ENCODE measurements at regions not wholly inside any gene's neighbourhood (a gene's known extent, or its start where the extent isn't known, plus 50 kb on each side); places are given as distances from the start of the nearest gene placed in this dataset.

- no peak overlapping the region for H3K27ac ChIP-seq (ENCODE audit: low read depth, low read length)
- H3K36me3 ChIP-seq (ENCODE audit: insufficient read depth, low read length), result no peaks in the 10 kb centered on the region
- no peaks in the 10 kb centered on the region for H3K27me3 ChIP-seq (ENCODE audit: control insufficient read depth in 1 of 2, insufficient read depth in 2 of 2, low read length in 2 of 2)
- H3K9ac ChIP-seq (ENCODE audit: low read length), result no peak overlapping the region
- no peak overlapping the region for H3K4me3 ChIP-seq (ENCODE audit: low read depth in 1 of 2, low read length in 2 of 2)
- H3K4me1 ChIP-seq (ENCODE audit: insufficient read depth, low read length), result no peaks in the 10 kb centered on the region
- H3K9me3 ChIP-seq (ENCODE audit: low read length), result no peaks in the 10 kb centered on the region
These were observed 763.9 kb upstream of the COBL start for GRCh38 chr7:52080493-52080892.

DNA sequence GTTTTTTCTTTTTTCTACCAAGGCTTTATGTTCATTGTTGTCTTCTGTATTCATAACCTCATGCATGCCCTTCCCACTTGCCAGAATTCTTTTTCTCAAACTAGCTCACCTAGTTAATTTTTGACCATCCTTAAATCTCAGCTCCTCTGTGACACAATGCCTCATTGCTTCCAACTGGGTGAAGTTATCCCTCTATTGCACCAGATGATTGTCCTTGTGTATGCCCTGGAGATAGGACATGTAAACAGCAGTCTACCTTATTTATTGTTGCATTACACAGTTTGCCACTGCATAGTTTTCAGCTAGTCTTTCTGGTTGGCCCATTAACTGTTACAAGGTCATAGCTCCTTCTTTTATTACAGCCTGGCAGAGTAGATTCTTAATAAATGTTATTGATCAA is 763.1 kb upstream of the COBL start:
- Histone ChIP-seq H3K36me3 (ENCODE audit: insufficient read depth, low read length) (no peaks in the 10 kb centered on the region), H3K27ac (ENCODE audit: low read depth, low read length) (no peak overlapping the region), H3K9ac (ENCODE audit: low read length) (no peak overlapping the region), H3K4me3 (ENCODE audit: low read depth in 1 of 2, low read length in 2 of 2) (no peak overlapping the region), H3K27me3 (ENCODE audit: control insufficient read depth in 1 of 2, insufficient read depth in 2 of 2, low read length in 2 of 2) (no peaks in the 10 kb centered on the region), H3K4me1 (ENCODE audit: insufficient read depth, low read length) (no peaks in the 10 kb centered on the region), H3K9me3 (ENCODE audit: low read length) (no peaks in the 10 kb centered on the region)

GRCh38 chr7:52077571-52077970 is 761.0 kb upstream of the COBL start:
- H3K9me3 ChIP-seq (ENCODE audit: low read length), result no peaks in the 10 kb centered on the region
- H3K27me3 ChIP-seq (ENCODE audit: control insufficient read depth in 1 of 2, insufficient read depth in 2 of 2, low read length in 2 of 2), result no peaks in the 10 kb centered on the region
- H3K36me3 ChIP-seq (ENCODE audit: insufficient read depth, low read length), result no peaks in the 10 kb centered on the region
- no peak overlapping the region for H3K27ac ChIP-seq (ENCODE audit: low read depth, low read length)
- no peak overlapping the region for H3K9ac ChIP-seq (ENCODE audit: low read length)
- no peaks in the 10 kb centered on the region for H3K4me1 ChIP-seq (ENCODE audit: insufficient read depth, low read length)
- H3K4me3 ChIP-seq (ENCODE audit: low read depth in 1 of 2, low read length in 2 of 2), result no peak overlapping the region

DNA sequence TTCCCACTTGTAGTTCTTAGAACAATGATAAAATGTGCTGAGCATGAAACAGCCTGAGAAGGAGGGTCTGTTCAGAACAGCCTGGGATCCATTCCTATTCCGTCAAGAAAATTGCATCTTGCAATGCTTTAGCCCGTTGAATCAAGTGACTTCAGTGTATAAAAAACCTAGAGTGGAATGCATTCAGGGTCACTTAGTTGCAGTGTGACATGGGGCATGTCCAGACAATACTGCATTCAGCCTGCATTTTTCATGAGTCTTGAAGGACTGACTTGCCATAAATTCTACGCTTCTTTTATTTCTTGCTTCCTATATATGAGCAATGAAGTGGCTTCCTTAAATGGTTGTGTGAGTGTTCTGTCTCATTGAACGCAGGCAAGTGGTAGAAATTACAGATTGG is 758.3 kb upstream of the COBL start:
- H3K4me3 ChIP-seq (ENCODE audit: low read depth in 1 of 2, low read length in 2 of 2), result no peak overlapping the region
- no peaks in the 10 kb centered on the region for H3K27me3 ChIP-seq (ENCODE audit: control insufficient read depth in 1 of 2, insufficient read depth in 2 of 2, low read length in 2 of 2)
- H3K27ac ChIP-seq (ENCODE audit: low read depth, low read length), result no peak overlapping the region
- H3K9me3 ChIP-seq (ENCODE audit: low read length), result no peaks in the 10 kb centered on the region
- H3K9ac ChIP-seq (ENCODE audit: low read length), result no peak overlapping the region
- H3K4me1 ChIP-seq (ENCODE audit: insufficient read depth, low read length), result no peaks in the 10 kb centered on the region
- H3K36me3 ChIP-seq (ENCODE audit: insufficient read depth, low read length), result no peaks in the 10 kb centered on the region

GRCh38 chr7:52074071-52074470 is 757.5 kb upstream of the COBL start:
- H3K4me3 ChIP-seq (ENCODE audit: low read depth in 1 of 2, low read length in 2 of 2), result no peak overlapping the region
- H3K4me1 ChIP-seq (ENCODE audit: insufficient read depth, low read length), result no peaks in the 10 kb centered on the region
- H3K9ac ChIP-seq (ENCODE audit: low read length), result no peak overlapping the region
- H3K27ac ChIP-seq (ENCODE audit: low read depth, low read length), result no peak overlapping the region
- H3K9me3 ChIP-seq (ENCODE audit: low read length), result no peaks in the 10 kb centered on the region
- no peaks in the 10 kb centered on the region for H3K36me3 ChIP-seq (ENCODE audit: insufficient read depth, low read length)
- no peaks in the 10 kb centered on the region for H3K27me3 ChIP-seq (ENCODE audit: control insufficient read depth in 1 of 2, insufficient read depth in 2 of 2, low read length in 2 of 2)

DNA sequence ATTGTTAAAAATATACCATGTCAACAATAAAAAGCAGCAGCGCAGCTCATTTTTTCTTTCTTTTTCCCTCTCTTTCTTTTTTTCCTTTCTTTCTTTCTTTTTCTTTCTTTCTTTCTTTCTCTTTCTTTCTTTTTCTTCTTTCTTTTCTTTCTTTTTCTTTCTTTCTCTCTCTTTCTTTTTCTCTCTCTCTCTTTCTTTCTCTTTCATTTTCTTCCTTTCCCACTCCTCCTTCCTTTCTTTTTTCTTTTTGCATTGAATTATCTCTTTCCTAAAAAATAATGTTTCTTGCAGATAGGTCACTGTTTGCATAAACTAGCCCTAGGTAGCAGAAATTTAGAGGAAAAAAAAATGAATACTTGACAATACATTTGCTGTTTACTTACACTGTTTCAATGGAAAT is 755.1 kb upstream of the COBL start:
- no peak overlapping the region for H3K9ac ChIP-seq (ENCODE audit: low read length)
- no peaks in the 10 kb centered on the region for H3K4me1 ChIP-seq (ENCODE audit: insufficient read depth, low read length)
- no peaks in the 10 kb centered on the region for H3K36me3 ChIP-seq (ENCODE audit: insufficient read depth, low read length)
- no peak overlapping the region for H3K27ac ChIP-seq (ENCODE audit: low read depth, low read length)
- H3K4me3 ChIP-seq (ENCODE audit: low read depth in 1 of 2, low read length in 2 of 2), result no peak overlapping the region
- H3K9me3 ChIP-seq (ENCODE audit: low read length), result no peaks in the 10 kb centered on the region
- H3K27me3 ChIP-seq (ENCODE audit: control insufficient read depth in 1 of 2, insufficient read depth in 2 of 2, low read length in 2 of 2), result no peaks in the 10 kb centered on the region

DNA sequence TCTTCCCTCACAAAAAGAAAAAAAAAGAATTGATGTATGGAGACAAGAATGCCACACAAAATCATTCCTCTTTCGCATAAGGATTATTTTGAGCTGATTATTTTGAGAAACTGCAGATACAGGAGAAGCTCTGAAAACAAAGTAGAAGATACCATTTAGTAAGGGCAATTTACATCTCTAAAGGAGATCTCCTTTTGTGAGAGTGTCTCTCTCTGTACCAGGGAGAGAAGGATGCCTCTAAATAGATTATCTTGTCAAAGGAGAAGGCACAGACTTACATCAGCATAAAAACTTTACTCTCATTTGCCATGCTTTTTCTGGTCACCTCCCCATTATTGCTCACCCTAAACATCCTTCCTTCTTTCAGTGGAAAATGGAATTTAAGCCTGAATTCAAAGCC is 747.9 kb upstream of the COBL start:
- no peak overlapping the region for H3K27ac ChIP-seq (ENCODE audit: low read depth, low read length)
- no peaks in the 10 kb centered on the region for H3K36me3 ChIP-seq (ENCODE audit: insufficient read depth, low read length)
- H3K27me3 ChIP-seq (ENCODE audit: control insufficient read depth in 1 of 2, insufficient read depth in 2 of 2, low read length in 2 of 2), result no peaks in the 10 kb centered on the region
- no peaks in the 10 kb centered on the region for H3K4me1 ChIP-seq (ENCODE audit: insufficient read depth, low read length)
- H3K9me3 ChIP-seq (ENCODE audit: low read length), result no peaks in the 10 kb centered on the region
- no peak overlapping the region for H3K9ac ChIP-seq (ENCODE audit: low read length)
- no peak overlapping the region for H3K4me3 ChIP-seq (ENCODE audit: low read depth in 1 of 2, low read length in 2 of 2)

DNA sequence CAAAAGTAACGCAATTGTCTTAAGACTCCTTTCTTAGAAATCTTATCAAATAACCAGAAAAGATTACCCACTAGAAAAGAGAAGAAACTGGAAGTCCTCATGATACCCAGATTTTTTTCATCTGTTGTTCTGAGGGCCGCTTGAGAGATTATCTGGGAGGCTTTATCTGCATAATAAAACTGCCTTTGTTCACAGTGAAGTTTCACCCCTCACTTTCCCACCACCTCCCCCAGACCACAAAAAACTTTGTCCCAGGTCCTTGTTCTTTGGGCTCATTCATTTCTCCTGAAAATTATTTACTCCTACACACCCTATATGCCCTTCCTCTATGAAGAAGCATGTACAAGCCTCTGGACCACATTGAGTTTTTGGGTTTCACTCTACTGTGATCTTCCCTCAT is 745.1 kb upstream of the COBL start:
- Histone ChIP-seq H3K9ac (ENCODE audit: low read length) (no peak overlapping the region), H3K4me1 (ENCODE audit: insufficient read depth, low read length) (no peaks in the 10 kb centered on the region), H3K9me3 (ENCODE audit: low read length) (no peaks in the 10 kb centered on the region), H3K4me3 (ENCODE audit: low read depth in 1 of 2, low read length in 2 of 2) (no peak overlapping the region), H3K27ac (ENCODE audit: low read depth, low read length) (no peak overlapping the region), H3K36me3 (ENCODE audit: insufficient read depth, low read length) (no peaks in the 10 kb centered on the region), H3K27me3 (ENCODE audit: control insufficient read depth in 1 of 2, insufficient read depth in 2 of 2, low read length in 2 of 2) (no peaks in the 10 kb centered on the region)

DNA sequence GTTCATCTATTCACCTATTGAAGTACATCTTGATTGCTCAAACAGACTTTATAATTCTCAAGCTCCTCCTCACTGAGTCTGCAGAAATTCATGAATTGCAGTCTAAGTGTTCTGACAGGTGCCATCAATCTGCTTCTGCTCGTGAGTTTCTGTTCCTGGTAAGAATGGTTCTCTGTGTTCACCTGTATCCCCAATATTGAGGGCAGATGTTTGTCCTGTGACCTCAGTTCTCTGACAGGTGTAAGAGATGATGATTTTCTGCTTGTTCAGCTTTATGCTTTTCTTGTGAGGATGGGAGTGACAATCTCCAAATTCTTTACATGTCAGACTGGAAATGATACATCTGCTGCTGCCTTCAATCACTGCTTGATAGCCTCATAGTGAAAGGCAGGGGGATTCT is 736.9 kb upstream of the COBL start:
- Histone ChIP-seq H3K9me3 (ENCODE audit: low read length) (no peaks in the 10 kb centered on the region), H3K27ac (ENCODE audit: low read depth, low read length) (no peak overlapping the region), H3K4me3 (ENCODE audit: low read depth in 1 of 2, low read length in 2 of 2) (no peak overlapping the region), H3K9ac (ENCODE audit: low read length) (no peak overlapping the region), H3K4me1 (ENCODE audit: insufficient read depth, low read length) (no peaks in the 10 kb centered on the region), H3K36me3 (ENCODE audit: insufficient read depth, low read length) (no peaks in the 10 kb centered on the region), H3K27me3 (ENCODE audit: control insufficient read depth in 1 of 2, insufficient read depth in 2 of 2, low read length in 2 of 2) (no peaks in the 10 kb centered on the region)

GRCh38 chr7:52030722-52031121 is 714.1 kb upstream of the COBL start:
- Histone ChIP-seq H3K9ac (ENCODE audit: low read length) (no peak overlapping the region), H3K27ac (ENCODE audit: low read depth, low read length) (no peak overlapping the region), H3K9me3 (ENCODE audit: low read length) (no peaks in the 10 kb centered on the region), H3K4me1 (ENCODE audit: insufficient read depth, low read length) (no peaks in the 10 kb centered on the region), H3K36me3 (ENCODE audit: insufficient read depth, low read length) (no peaks in the 10 kb centered on the region), H3K4me3 (ENCODE audit: low read depth in 1 of 2, low read length in 2 of 2) (no peak overlapping the region), H3K27me3 (ENCODE audit: control insufficient read depth in 1 of 2, insufficient read depth in 2 of 2, low read length in 2 of 2) (no peaks in the 10 kb centered on the region)

DNA sequence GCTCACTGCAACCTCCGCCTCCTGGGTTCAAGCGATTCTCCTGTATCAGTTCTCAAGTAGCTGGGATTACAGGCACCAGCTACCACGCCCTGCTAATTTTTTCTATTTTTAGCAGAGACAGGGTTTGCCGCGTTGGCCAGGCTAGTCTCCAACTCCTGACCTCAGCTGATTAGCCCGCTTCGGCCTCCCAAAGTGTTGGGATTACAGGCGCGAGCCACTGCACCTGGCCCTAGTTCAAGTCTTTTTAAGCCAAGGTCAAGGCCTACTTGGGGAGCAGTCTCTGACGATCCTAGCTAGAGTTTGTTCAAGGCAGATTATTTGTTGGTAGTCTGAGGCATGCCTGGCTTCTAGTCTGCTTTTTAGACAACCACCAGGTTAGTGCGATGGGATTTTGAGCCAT is 709.5 kb upstream of the COBL start:
- Histone ChIP-seq H3K9ac (ENCODE audit: low read length) (no peak overlapping the region), H3K4me3 (ENCODE audit: low read depth in 1 of 2, low read length in 2 of 2) (no peak overlapping the region), H3K9me3 (ENCODE audit: low read length) (no peaks in the 10 kb centered on the region), H3K36me3 (ENCODE audit: insufficient read depth, low read length) (no peaks in the 10 kb centered on the region), H3K27me3 (ENCODE audit: control insufficient read depth in 1 of 2, insufficient read depth in 2 of 2, low read length in 2 of 2) (no peaks in the 10 kb centered on the region), H3K27ac (ENCODE audit: low read depth, low read length) (no peak overlapping the region), H3K4me1 (ENCODE audit: insufficient read depth, low read length) (no peaks in the 10 kb centered on the region)

GRCh38 chr7:52021343-52021742 is 704.7 kb upstream of the COBL start:
- Histone ChIP-seq H3K27me3 (ENCODE audit: control insufficient read depth in 1 of 2, insufficient read depth in 2 of 2, low read length in 2 of 2) (no peaks in the 10 kb centered on the region), H3K9ac (ENCODE audit: low read length) (no peak overlapping the region), H3K27ac (ENCODE audit: low read depth, low read length) (no peak overlapping the region), H3K36me3 (ENCODE audit: insufficient read depth, low read length) (no peaks in the 10 kb centered on the region), H3K4me1 (ENCODE audit: insufficient read depth, low read length) (no peaks in the 10 kb centered on the region), H3K4me3 (ENCODE audit: low read depth in 1 of 2, low read length in 2 of 2) (no peak overlapping the region), H3K9me3 (ENCODE audit: low read length) (no peaks in the 10 kb centered on the region)
